ENCODE measurements at regions not wholly inside any gene's neighbourhood (a gene's known extent, or its start where the extent isn't known, plus 50 kb on each side); places are given as distances from the start of the nearest gene placed in this dataset.
A peak's percentile ranks its signal among the peaks of the same experiment; 100 is the strongest.

DNA sequence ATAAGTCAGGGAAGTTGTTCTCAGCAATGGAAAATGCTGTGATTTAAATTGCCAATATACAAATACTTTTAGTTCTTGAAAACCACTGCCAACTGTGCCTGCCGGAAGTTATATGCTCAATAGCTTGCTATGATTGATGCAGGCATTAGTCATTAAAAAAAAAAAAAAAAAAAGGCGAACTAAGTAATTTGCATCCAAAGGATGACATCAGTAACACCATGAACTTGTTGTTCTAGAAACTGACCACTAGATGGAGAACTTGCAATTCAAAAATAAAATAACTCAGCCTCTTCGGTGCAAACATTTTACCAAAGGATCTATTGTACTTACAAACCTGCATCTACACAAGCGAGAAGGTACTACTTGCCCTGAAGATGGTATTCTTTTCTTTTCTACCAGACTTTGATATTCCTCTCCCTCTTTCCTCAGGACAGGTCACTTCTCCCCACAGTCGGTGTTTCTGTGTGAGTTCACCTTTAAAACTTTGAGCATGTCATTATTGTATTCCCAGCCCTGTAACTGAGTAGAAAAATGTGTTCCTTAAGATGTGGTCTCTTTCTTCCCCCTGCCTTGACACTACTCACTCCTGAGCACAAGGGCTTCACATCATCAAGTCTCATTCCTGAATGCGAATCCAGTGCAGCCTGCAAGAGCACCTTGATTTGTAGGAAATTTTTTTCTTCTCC, 115.0 kb upstream of the VEPH1 start:
- H3K27me3 ChIP-seq (ENCODE audit: insufficient read depth, low read depth) = no peaks in the 10 kb centered on the region
- no peak overlapping the region for H3K9ac ChIP-seq
- TF ChIP-seq, protein P1, sequence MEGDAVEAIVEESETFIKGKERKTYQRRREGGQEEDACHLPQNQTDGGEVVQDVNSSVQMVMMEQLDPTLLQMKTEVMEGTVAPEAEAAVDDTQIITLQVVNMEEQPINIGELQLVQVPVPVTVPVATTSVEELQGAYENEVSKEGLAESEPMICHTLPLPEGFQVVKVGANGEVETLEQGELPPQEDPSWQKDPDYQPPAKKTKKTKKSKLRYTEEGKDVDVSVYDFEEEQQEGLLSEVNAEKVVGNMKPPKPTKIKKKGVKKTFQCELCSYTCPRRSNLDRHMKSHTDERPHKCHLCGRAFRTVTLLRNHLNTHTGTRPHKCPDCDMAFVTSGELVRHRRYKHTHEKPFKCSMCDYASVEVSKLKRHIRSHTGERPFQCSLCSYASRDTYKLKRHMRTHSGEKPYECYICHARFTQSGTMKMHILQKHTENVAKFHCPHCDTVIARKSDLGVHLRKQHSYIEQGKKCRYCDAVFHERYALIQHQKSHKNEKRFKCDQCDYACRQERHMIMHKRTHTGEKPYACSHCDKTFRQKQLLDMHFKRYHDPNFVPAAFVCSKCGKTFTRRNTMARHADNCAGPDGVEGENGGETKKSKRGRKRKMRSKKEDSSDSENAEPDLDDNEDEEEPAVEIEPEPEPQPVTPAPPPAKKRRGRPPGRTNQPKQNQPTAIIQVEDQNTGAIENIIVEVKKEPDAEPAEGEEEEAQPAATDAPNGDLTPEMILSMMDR (conservative IDR thresholded peaks at IDR 0.05; ENCODE audit: low read depth, low read length) = peak; percentile 85
- H3K27ac ChIP-seq = no peak overlapping the region
- H4K20me1 ChIP-seq (ENCODE audit: insufficient read depth) = no peaks in the 10 kb centered on the region
- no peak overlapping the region for H2AFZ ChIP-seq (ENCODE audit: low read depth)
- H3K36me3 ChIP-seq (ENCODE audit: insufficient read depth) = no peaks in the 10 kb centered on the region
- H3K79me2 ChIP-seq (ENCODE audit: insufficient read depth, low read depth) = no peaks in the 10 kb centered on the region
- no peaks in the 10 kb centered on the region for H3K4me1 ChIP-seq (ENCODE audit: low read depth, poor library complexity, severe bottlenecking)
- no peak overlapping the region for H3K4me3 ChIP-seq (IDR thresholded peaks at IDR 0.05; ENCODE audit: insufficient read depth, low read depth, low read length)
- H3K4me2 ChIP-seq = no peak overlapping the region

DNA sequence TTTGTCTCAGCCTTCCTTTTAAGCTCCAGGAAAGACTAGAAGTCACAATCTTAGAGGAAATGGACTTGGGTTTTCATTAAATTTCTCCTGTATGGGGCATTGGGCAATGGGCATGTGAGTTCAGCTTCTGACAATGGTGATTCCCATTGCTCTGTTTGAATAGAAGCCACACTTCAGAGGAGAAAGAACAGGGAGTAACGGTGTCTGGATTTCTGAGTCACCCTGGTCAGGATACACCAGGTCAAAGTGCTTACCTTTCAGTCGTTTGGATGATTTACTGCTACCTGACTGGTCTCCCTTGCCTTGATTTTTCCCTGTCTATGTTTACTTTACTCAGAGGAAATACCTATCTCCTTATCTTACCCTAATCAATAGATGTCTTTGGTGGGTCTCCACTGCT, 111.7 kb upstream of the VEPH1 start:
- no peak overlapping the region for H3K27ac ChIP-seq
- H3K27me3 ChIP-seq (ENCODE audit: insufficient read depth, low read depth) = no peaks in the 10 kb centered on the region
- TF ChIP-seq, protein P1 (conservative IDR thresholded peaks at IDR 0.05; ENCODE audit: low read depth, low read length) = no peak

DNA sequence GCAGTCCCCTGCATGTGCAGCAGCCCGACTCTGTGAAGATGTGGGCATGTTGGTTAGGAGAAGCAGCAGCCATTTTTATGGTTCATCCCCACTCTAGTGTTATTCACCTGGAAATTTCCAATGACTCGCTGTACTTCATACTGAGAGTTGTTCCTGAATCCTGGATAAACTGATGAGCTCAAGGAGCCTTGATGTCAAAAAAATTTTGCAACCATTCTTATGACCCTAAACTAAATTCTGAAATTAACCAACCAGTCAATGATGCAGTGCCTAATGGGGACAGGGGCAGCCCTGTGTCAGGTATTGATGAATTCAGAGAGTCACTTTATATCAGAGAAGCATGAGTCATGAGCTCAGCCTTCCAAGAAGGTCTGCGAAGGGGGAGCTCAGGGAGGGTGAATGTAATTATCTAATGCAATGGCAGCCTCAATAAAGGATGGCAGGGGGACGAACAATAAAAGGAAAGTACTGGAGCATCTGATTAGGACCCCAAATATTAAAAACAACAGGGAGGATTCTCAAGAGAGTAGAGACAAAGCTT, 108.4 kb upstream of the VEPH1 start:
- Histone ChIP-seq H3K36me3 (ENCODE audit: insufficient read depth) (no peaks in the 10 kb centered on the region), H3K79me2 (ENCODE audit: insufficient read depth, low read depth) (no peaks in the 10 kb centered on the region), H3K4me3 (IDR thresholded peaks at IDR 0.05; ENCODE audit: insufficient read depth, low read depth, low read length) (no peak overlapping the region), H3K4me1 (ENCODE audit: low read depth, poor library complexity, severe bottlenecking) (no peaks in the 10 kb centered on the region), H3K27me3 (ENCODE audit: insufficient read depth, low read depth) (no peaks in the 10 kb centered on the region), H3K9ac (no peak overlapping the region), H2AFZ (ENCODE audit: low read depth) (no peak overlapping the region), H3K27ac (no peak overlapping the region), H4K20me1 (ENCODE audit: insufficient read depth) (no peaks in the 10 kb centered on the region), H3K4me2 (no peak overlapping the region)
- TF ChIP-seq, protein P1 (conservative IDR thresholded peaks at IDR 0.05; ENCODE audit: low read depth, low read length) = no peak

More for the DNA sequence above, 111.7 kb upstream of the VEPH1 start:
- H3K4me3 ChIP-seq (IDR thresholded peaks at IDR 0.05; ENCODE audit: insufficient read depth, low read depth, low read length) = no peak overlapping the region
- H3K36me3 ChIP-seq (ENCODE audit: insufficient read depth) = no peaks in the 10 kb centered on the region
- no peaks in the 10 kb centered on the region for H3K79me2 ChIP-seq (ENCODE audit: insufficient read depth, low read depth)
- no peak overlapping the region for H3K9ac ChIP-seq
- H2AFZ ChIP-seq (ENCODE audit: low read depth) = no peak overlapping the region
- no peak overlapping the region for H3K4me2 ChIP-seq
- no peaks in the 10 kb centered on the region for H4K20me1 ChIP-seq (ENCODE audit: insufficient read depth)
- H3K4me1 ChIP-seq (ENCODE audit: low read depth, poor library complexity, severe bottlenecking) = no peaks in the 10 kb centered on the region

DNA sequence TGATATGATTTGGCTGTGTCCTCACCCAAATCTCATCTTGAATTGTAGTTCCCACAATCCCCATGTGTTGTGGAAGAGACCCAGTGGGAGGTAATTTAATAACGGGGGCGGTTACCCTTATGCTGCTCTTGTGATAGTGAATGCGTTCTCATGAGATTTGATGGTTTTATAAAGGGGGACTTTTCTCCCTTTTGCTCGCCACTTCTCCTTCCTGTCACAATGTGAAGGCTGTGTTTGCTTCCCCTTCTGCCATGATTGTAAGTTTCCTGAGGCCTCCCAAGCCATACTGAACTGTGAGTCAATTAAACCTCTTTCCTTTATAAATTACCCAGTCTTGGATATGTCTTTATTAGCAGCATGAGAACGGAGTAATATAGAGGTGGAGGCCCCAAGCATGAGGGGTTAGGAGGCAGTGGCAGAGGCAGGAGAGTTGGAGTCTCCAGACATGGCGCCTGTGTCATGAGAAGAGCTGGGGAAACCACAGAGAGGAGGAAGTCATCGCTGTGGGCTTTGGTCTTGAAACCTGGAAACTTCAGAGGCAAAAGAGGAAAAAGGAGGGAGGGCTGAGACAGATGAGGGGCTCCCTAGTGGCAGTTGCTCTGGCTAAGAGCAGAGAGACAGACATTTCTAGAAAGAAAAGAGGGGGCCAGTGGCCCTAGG, 107.8 kb upstream of the VEPH1 start:
- no peak overlapping the region for H3K9ac ChIP-seq
- no peaks in the 10 kb centered on the region for H3K4me1 ChIP-seq (ENCODE audit: low read depth, poor library complexity, severe bottlenecking)
- no peaks in the 10 kb centered on the region for H3K27me3 ChIP-seq (ENCODE audit: insufficient read depth, low read depth)
- no peaks in the 10 kb centered on the region for H3K36me3 ChIP-seq (ENCODE audit: insufficient read depth)
- H3K4me3 ChIP-seq (IDR thresholded peaks at IDR 0.05; ENCODE audit: insufficient read depth, low read depth, low read length) = no peak overlapping the region
- TF ChIP-seq, protein P1 (conservative IDR thresholded peaks at IDR 0.05; ENCODE audit: low read depth, low read length) = no peak
- no peaks in the 10 kb centered on the region for H3K79me2 ChIP-seq (ENCODE audit: insufficient read depth, low read depth)
- no peak overlapping the region for H3K27ac ChIP-seq
- no peak overlapping the region for H3K4me2 ChIP-seq
- no peaks in the 10 kb centered on the region for H4K20me1 ChIP-seq (ENCODE audit: insufficient read depth)
- H2AFZ ChIP-seq (ENCODE audit: low read depth) = no peak overlapping the region

All from KMS-11 (cell line).